ENCODE measurements at regions not wholly inside any gene's neighbourhood (a gene's known extent, or its start where the extent isn't known, plus 50 kb on each side); places are given as distances from the start of the nearest gene placed in this dataset.

DNA sequence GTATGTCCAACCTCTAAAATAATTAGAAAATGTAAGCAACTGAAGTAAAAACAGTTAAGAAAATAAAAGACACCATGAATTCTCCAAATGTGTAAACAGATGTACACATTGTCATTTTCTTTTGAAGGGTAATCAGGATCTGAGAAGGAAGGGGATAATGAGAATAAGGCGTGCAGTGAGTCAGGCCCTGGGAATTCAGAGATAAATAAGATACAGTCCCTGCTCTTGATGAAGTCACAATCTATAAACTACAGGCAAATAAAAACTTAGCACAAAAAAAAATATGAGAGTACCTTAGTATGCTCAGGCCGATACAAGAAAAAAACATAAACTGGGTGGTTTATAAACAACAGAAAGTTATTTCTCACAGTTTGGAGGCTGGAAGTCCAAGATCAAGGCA, 315.3 kb downstream of the DNAH5 start:
- Histone ChIP-seq H3K4me3 (replicated peaks in 1 of 2; ENCODE audit: low read depth in 1 of 2, low read length in 2 of 2) (no peak overlapping the region), H3K9me2 (ENCODE audit: insufficient read depth) (no peaks in the 10 kb centered on the region), H2AFZ (ENCODE audit: low read depth, low read length, poor library complexity, severe bottlenecking) (no peak overlapping the region), H3K9ac (ENCODE audit: low read length) (no peak overlapping the region), H3K4me1 (ENCODE audit: control insufficient read depth in 1 of 2, insufficient read depth in 2 of 2, low read length in 2 of 2) (no peaks in the 10 kb centered on the region), H3K9me3 (ENCODE audit: control insufficient read depth in 1 of 2, insufficient read depth in 1 of 2, low read depth in 1 of 2, low read length in 2 of 2) (peaks cover 0 to 14% of the 10 kb centered on the region in 2 experiments; a peak in 2 of 4 replicates), H3K36me3 (ENCODE audit: control insufficient read depth in 1 of 2, insufficient read depth in 2 of 2, low read length in 2 of 2) (no peaks in the 10 kb centered on the region), H4K20me1 (ENCODE audit: insufficient read depth) (no peaks in the 10 kb centered on the region), H3K4me2 (ENCODE audit: low read length) (no peak overlapping the region), H3K27ac (ENCODE audit: low read depth, low read length) (no peak overlapping the region), H3K79me2 (ENCODE audit: insufficient read depth, low read length) (no peaks in the 10 kb centered on the region), H3K27me3 (ENCODE audit: insufficient read depth, low read length) (no peaks in the 10 kb centered on the region)
- ChIA-PET RAD21 (ENCODE audit: low non-redundant PET in 1 of 2, low total read pairs in 2 of 2, uncharacterized antibody in 2 of 2, unreplicated experiment in 2 of 2) (no interaction called here), CTCF (no interaction called here), POLR2A (no interaction called here)
- DNase-seq (ENCODE audit: low read depth, low spot score) (no peak), ATAC-seq (no peak)
- TF ChIP-seq ZNF274 (IDR thresholded peaks at IDR 0.05; ENCODE audit: low read depth, low read length): no peak
- no peak for TF ChIP-seq ZFX (IDR thresholded peaks at IDR 0.05)
- no peak for TF ChIP-seq POLR2AphosphoS5 (IDR thresholded peaks at IDR 0.05; ENCODE audit: low read depth, low read length)
- TF ChIP-seq FOSL1 (IDR thresholded peaks at IDR 0.05; ENCODE audit: low read depth): no peak
- no peak for TF ChIP-seq RAD21 (IDR thresholded peaks at IDR 0.05; ENCODE audit: low read depth)
- TF ChIP-seq EZH2 (IDR thresholded peaks at IDR 0.05): no peak
- no peak for TF ChIP-seq CEBPB (IDR thresholded peaks at IDR 0.05; ENCODE audit: low read depth)
- intact Hi-C loops (cut with micrococcal nuclease): no loop called here
- no TSS peak for BruUV-seq (replicated peaks)

DNA sequence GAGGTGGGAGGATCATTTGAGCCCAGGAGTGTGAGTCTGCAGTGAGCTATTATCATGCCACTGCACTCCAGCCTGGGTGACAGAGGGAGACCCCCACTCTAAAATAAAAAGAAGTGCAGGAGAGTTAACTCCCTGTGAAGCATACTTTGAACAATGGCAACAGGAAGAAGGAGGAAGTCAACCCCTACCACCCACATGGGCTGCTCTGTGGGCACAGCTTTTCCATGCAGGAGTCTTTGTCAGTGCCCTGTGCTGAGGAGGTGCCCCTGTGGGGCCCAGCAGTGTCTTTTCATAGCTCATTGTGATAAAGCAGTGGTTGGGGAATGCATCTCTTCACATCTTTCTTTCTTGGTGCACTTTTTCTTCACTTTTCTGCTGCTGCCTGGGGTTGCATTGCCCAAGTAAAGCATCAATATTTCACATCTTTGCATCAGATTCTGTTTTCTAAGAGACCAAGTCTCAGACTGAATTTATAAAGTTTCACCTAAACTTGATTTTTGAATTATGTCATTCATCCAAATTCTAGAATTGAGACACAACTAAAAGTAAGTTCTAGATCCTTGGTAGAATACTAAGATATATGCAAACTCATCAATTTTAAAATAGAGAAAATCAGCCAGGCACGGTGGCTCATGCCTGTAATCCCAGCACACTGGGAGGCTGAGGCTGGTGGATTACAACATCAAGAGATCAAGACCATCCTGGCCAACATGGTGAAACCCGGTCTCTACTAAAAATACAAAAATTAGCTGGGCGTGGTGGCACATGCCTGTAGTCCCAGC, 316.6 kb downstream of the DNAH5 start:
- Histone ChIP-seq H3K27me3 (ENCODE audit: insufficient read depth, low read length) (no peaks in the 10 kb centered on the region), H3K79me2 (ENCODE audit: insufficient read depth, low read length) (no peaks in the 10 kb centered on the region), H4K20me1 (ENCODE audit: insufficient read depth) (no peaks in the 10 kb centered on the region), H3K9ac (ENCODE audit: low read length) (no peak overlapping the region), H3K9me2 (ENCODE audit: insufficient read depth) (no peaks in the 10 kb centered on the region), H3K4me1 (ENCODE audit: control insufficient read depth in 1 of 2, insufficient read depth in 2 of 2, low read length in 2 of 2) (no peaks in the 10 kb centered on the region), H2AFZ (ENCODE audit: low read depth, low read length, poor library complexity, severe bottlenecking) (no peak overlapping the region), H3K4me3 (replicated peaks in 1 of 2; ENCODE audit: low read depth in 1 of 2, low read length in 2 of 2) (no peak overlapping the region), H3K4me2 (ENCODE audit: low read length) (no peak overlapping the region), H3K36me3 (ENCODE audit: control insufficient read depth in 1 of 2, insufficient read depth in 2 of 2, low read length in 2 of 2) (no peaks in the 10 kb centered on the region), H3K27ac (ENCODE audit: low read depth, low read length) (no peak overlapping the region), H3K9me3 (ENCODE audit: control insufficient read depth in 1 of 2, insufficient read depth in 1 of 2, low read depth in 1 of 2, low read length in 2 of 2) (peaks cover 0 to 14% of the 10 kb centered on the region in 2 experiments; a peak in 2 of 4 replicates)
- TF ChIP-seq POLR2A (IDR thresholded peaks at IDR 0.05; ENCODE audit: borderline replicate concordance, extremely low read depth, insufficient read depth, insufficient read length) (no peak), YY1 (IDR thresholded peaks at IDR 0.05; ENCODE audit: extremely low read depth, insufficient replicate concordance, low read depth, low read length) (no peak), ZNF274 (IDR thresholded peaks at IDR 0.05; ENCODE audit: low read depth, low read length) (no peak), JUND (IDR thresholded peaks at IDR 0.05) (no peak), SIN3A (IDR thresholded peaks at IDR 0.05; ENCODE audit: low read depth) (no peak), RAD21 (IDR thresholded peaks at IDR 0.05; ENCODE audit: low read depth) (no peak), ELF1 (IDR thresholded peaks at IDR 0.05; ENCODE audit: borderline replicate concordance, low read depth) (no peak), CBX3 (IDR thresholded peaks at IDR 0.05; ENCODE audit: low read depth) (no peak), REST (IDR thresholded peaks at IDR 0.05; ENCODE audit: low read depth) (no peak), EGR1 (IDR thresholded peaks at IDR 0.05; ENCODE audit: low read depth) (no peak)
- RAD21 ChIA-PET (ENCODE audit: low non-redundant PET in 1 of 2, low total read pairs in 2 of 2, uncharacterized antibody in 2 of 2, unreplicated experiment in 2 of 2): no interaction called here
- POLR2A ChIA-PET: no interaction called here
- ATAC-seq (no peak), DNase-seq (ENCODE audit: low read depth, low spot score) (no peak)
- CTCF ChIA-PET: no interaction called here
- intact Hi-C loops (cut with micrococcal nuclease): no loop called here
- no TSS peak for BruUV-seq (replicated peaks)

Data from HCT116 (cell line).